ENCODE measurements at regions not wholly inside any gene's neighbourhood (a gene's known extent, or its start where the extent isn't known, plus 50 kb on each side); places are given as distances from the start of the nearest gene placed in this dataset.

- peaks cover 41% of the 10 kb centered on the region for H3K27me3 ChIP-seq (replicated peaks; ENCODE audit: insufficient read depth, low read length)
- no peaks in the 10 kb centered on the region for H3K36me3 ChIP-seq (replicated peaks; ENCODE audit: insufficient read depth, low read length)
- no peak overlapping the region for H3K4me2 ChIP-seq (ENCODE audit: low read depth, low read length)
- no peaks in the 10 kb centered on the region for H4K20me1 ChIP-seq (ENCODE audit: insufficient read depth, low read length)
- no peak overlapping the region for H3K9ac ChIP-seq (ENCODE audit: low read length)
- TF ChIP-seq EZH2phosphoT487 (IDR thresholded peaks at IDR 0.05; ENCODE audit: low read length) = no peak
- TF ChIP-seq EZH2 (optimal IDR thresholded peaks at IDR 0.05; ENCODE audit: low read depth, low read length) = no peak
- no peak for TF ChIP-seq CTCF (IDR thresholded peaks at IDR 0.05; ENCODE audit: low read length)
- H3K79me2 ChIP-seq (ENCODE audit: low read length) = no peaks in the 10 kb centered on the region
- no peaks in the 10 kb centered on the region for H3F3A ChIP-seq (ENCODE audit: insufficient read depth, low read length)
- no peaks in the 10 kb centered on the region for H3K9me3 ChIP-seq (replicated peaks; ENCODE audit: insufficient read depth, low read length)
- H2AFZ ChIP-seq (ENCODE audit: low read length) = no peak overlapping the region
- no peak overlapping the region for H3K27ac ChIP-seq (ENCODE audit: low read length)
- H3K4me3 ChIP-seq (ENCODE audit: low read length) = no peak overlapping the region
- no peaks in the 10 kb centered on the region for H3K9me2 ChIP-seq (replicated peaks; ENCODE audit: insufficient read depth, low read length)
- no peak for DNase-seq
- no peaks in the 10 kb centered on the region for H3K4me1 ChIP-seq (ENCODE audit: low read length)
These were observed 442.4 kb downstream of the TSHZ3 start for GRCh38 chr19:30906871-30907270.

GRCh38 chr19:30900051-30900450 is 449.2 kb downstream of the TSHZ3 start:
- Histone ChIP-seq H3F3A (ENCODE audit: insufficient read depth, low read length) (no peaks in the 10 kb centered on the region), H3K79me2 (ENCODE audit: low read length) (no peaks in the 10 kb centered on the region), H3K4me2 (ENCODE audit: low read depth, low read length) (no peak overlapping the region), H3K36me3 (replicated peaks; ENCODE audit: insufficient read depth, low read length) (no peaks in the 10 kb centered on the region), H3K4me3 (ENCODE audit: low read length) (no peak overlapping the region), H4K20me1 (ENCODE audit: insufficient read depth, low read length) (no peaks in the 10 kb centered on the region), H3K9me3 (replicated peaks; ENCODE audit: insufficient read depth, low read length) (no peaks in the 10 kb centered on the region), H3K27ac (ENCODE audit: low read length) (no peak overlapping the region), H3K9me2 (replicated peaks; ENCODE audit: insufficient read depth, low read length) (no peaks in the 10 kb centered on the region), H2AFZ (ENCODE audit: low read length) (no peak overlapping the region), H3K9ac (ENCODE audit: low read length) (no peak overlapping the region), H3K4me1 (ENCODE audit: low read length) (no peaks in the 10 kb centered on the region), H3K27me3 (replicated peaks; ENCODE audit: insufficient read depth, low read length) (peaks cover 14% of the 10 kb centered on the region; the same call in 1 of the 2 replicates)
- TF ChIP-seq EZH2phosphoT487 (IDR thresholded peaks at IDR 0.05; ENCODE audit: low read length) = no peak
- TF ChIP-seq EZH2 (optimal IDR thresholded peaks at IDR 0.05; ENCODE audit: low read depth, low read length) = no peak
- TF ChIP-seq CTCF (IDR thresholded peaks at IDR 0.05; ENCODE audit: low read length) = no peak
- DNase-seq = no peak

- Histone ChIP-seq H3K9me3 (replicated peaks; ENCODE audit: insufficient read depth, low read length) (no peaks in the 10 kb centered on the region), H3K27me3 (replicated peaks; ENCODE audit: insufficient read depth, low read length) (peaks cover 14% of the 10 kb centered on the region; the same call in 1 of the 2 replicates), H3K4me1 (ENCODE audit: low read length) (no peaks in the 10 kb centered on the region), H3K9me2 (replicated peaks; ENCODE audit: insufficient read depth, low read length) (no peaks in the 10 kb centered on the region), H3K36me3 (replicated peaks; ENCODE audit: insufficient read depth, low read length) (no peaks in the 10 kb centered on the region), H2AFZ (ENCODE audit: low read length) (no peak overlapping the region), H3K79me2 (ENCODE audit: low read length) (no peaks in the 10 kb centered on the region), H3K4me2 (ENCODE audit: low read depth, low read length) (no peak overlapping the region), H3K4me3 (ENCODE audit: low read length) (no peak overlapping the region), H3K9ac (ENCODE audit: low read length) (no peak overlapping the region), H3K27ac (ENCODE audit: low read length) (no peak overlapping the region), H3F3A (ENCODE audit: insufficient read depth, low read length) (no peaks in the 10 kb centered on the region), H4K20me1 (ENCODE audit: insufficient read depth, low read length) (no peaks in the 10 kb centered on the region)
- DNase-seq = no peak
- TF ChIP-seq EZH2phosphoT487 (IDR thresholded peaks at IDR 0.05; ENCODE audit: low read length) = no peak
- no peak for TF ChIP-seq CTCF (IDR thresholded peaks at IDR 0.05; ENCODE audit: low read length)
- no peak for TF ChIP-seq EZH2 (optimal IDR thresholded peaks at IDR 0.05; ENCODE audit: low read depth, low read length)
These were observed 450.7 kb downstream of the TSHZ3 start for GRCh38 chr19:30898353-30899103.

Data from MM.1S (cell line).